D721Med (cell line): ENCODE measurements at regions not wholly inside any gene's neighbourhood (a gene's known extent, or its start where the extent isn't known, plus 50 kb on each side); places are given as distances from the start of the nearest gene placed in this dataset.
A peak's percentile ranks its signal among the peaks of the same experiment; 100 is the strongest.

Experiments used
- DNase-seq: peaks from one replicate; pipeline ENCODE4 v3.0.0; 2011; ENCODE audit warnings: low spot score; ENCODE audit not compliant: insufficient read length
- FAIRE-seq: peaks from 2 replicates; lab custom pipeline; 2011; peaks lifted over from hg19 to GRCh38; lab: Jason Lieb, UNC
- TF ChIP-seq, protein P1 (sequence below): IDR thresholded peaks from 2 replicates; pipeline ENCODE4 v1.5.1; 2012; ENCODE audit warnings: mild to moderate bottlenecking, control low read depth; ENCODE audit not compliant: insufficient read depth; ENCODE audit errors: missing control alignments

DNA sequence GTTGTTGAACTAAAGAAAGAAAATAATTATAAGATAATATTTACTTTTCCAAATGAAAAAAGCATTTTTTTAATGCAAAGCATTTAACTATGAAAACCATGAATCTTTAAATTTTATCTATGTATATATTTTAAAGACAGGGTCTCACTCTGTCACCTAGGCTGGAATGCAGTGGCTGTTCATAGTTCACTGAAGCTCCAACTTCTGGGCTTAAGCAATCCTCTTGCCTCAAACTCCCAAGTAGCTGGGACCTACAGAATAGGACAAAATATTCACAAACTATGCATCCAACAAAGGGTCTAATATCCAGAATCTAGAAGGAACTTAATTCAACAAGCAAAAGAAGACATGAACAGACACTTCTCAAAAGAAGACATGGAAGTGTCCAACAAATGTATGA, 55.9 kb upstream of the ALB start:
- no peak for FAIRE-seq
- no peak for DNase-seq
- TF ChIP-seq, protein P1, sequence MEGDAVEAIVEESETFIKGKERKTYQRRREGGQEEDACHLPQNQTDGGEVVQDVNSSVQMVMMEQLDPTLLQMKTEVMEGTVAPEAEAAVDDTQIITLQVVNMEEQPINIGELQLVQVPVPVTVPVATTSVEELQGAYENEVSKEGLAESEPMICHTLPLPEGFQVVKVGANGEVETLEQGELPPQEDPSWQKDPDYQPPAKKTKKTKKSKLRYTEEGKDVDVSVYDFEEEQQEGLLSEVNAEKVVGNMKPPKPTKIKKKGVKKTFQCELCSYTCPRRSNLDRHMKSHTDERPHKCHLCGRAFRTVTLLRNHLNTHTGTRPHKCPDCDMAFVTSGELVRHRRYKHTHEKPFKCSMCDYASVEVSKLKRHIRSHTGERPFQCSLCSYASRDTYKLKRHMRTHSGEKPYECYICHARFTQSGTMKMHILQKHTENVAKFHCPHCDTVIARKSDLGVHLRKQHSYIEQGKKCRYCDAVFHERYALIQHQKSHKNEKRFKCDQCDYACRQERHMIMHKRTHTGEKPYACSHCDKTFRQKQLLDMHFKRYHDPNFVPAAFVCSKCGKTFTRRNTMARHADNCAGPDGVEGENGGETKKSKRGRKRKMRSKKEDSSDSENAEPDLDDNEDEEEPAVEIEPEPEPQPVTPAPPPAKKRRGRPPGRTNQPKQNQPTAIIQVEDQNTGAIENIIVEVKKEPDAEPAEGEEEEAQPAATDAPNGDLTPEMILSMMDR, result no peak

DNA sequence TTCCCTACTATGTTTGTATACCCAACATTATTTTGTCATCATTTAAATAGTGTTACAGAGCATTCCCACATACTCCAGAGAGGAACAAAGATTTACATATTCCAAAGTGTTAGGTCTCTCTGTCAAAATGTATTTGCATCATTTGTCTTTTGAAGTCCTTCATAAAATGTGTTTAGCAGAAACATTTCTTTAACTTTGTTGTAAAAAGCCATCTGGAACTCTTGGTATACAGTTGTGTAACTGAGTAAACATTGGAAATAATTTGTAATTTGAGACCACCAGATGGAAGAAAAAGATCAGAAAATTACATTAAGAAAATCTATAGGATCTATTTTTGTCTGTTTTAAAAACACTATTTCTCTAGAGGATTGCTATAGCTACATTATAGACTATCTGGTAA, 56.6 kb upstream of the ALB start:
- TF ChIP-seq, protein P1, result no peak
- FAIRE-seq (no peak), DNase-seq (no peak)

DNA sequence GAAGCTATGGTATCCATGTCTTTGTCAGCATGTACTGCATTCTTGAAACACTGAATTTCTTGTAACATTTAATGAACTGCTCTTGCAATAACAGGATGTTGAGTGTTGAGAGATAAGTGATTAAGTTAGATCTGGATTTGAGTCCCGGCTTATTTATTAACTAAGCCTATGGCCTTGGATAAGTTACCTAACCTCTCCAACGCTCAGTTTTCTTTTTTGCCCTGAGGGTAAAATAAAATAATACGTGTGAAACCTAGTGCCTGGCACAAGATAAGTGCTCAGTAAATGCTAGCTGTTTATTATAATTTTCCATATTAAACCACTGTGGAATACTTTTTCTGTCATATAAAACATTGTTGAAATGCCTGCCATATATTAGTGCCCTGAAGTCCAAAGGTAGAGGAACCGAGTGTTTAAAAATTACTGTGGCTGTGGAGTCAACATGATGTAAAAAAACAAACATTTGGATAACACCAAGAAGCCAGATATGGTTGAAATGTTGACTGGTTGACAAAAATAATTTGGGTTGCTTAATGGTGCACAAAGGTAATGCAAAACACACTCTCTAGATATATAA, 58.6 kb upstream of the ALB start:
- DNase-seq (no peak), FAIRE-seq (no peak)
- TF ChIP-seq, protein P1, result no peak

DNA sequence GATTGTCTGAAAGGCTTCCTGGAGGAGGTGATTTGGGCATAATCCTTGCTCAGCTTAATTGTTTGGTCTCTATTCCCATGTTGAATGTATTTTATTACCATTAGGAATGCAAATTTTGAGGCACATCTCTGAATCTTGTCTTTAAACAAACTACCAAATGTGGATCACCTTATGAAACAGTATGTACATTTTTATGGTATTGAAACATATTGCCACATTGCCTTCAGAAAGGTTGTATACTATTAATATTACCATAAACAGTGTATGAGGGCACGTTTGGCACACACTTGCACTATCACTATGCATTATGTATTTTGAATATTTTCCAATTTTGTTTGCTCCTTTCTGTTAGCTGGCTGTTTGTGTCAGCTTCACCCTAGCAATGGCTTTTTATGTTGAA, 60.0 kb upstream of the ALB start:
- FAIRE-seq, result no peak
- TF ChIP-seq, protein P1, result no peak
- no peak for DNase-seq

DNA sequence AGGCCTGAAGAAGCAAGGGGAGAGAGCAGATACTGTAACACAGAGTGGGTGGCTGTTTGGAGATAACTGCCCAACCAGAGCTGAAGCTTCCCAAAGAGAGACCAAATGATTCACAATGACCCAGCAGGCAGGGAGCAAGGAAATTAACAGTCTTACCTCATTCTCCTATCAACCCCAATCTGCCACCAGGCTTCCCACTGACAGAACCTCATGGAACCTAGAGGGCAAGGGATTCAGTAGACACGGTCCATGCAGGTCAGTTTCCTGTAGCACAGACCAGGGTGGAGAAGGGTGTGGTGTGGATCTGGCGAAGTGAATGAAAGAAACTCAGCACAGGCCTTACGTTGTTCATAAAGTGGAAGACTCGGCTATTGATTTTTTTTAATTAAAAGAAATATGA, 60.7 kb upstream of the ALB start:
- FAIRE-seq, result no peak

DNA sequence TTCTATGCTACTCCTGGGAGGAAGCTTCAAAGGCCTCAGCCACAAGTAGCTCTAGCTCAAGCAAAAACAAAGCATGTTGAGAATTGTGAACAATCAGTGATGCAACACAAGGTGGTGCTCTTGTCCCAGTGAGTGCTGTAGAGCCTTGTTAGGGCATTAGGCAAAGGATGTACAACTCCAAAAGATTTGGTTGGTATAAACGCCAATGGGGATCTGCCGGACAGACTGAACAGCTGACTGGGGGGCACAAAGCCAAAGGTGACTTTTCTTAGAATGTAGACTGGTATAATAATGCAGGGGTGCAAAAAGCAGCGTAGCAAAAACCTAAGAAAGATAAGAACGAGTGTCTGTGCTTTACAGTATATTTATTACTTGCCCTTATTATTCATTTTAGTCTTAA, 62.6 kb upstream of the ALB start:
- peak; percentile 88 for FAIRE-seq
- TF ChIP-seq, protein P1, result peak; percentile 73
- DNase-seq, result no peak

More for the DNA sequence above, 60.7 kb upstream of the ALB start:
- no peak for DNase-seq
- TF ChIP-seq, protein P1, result no peak

DNA sequence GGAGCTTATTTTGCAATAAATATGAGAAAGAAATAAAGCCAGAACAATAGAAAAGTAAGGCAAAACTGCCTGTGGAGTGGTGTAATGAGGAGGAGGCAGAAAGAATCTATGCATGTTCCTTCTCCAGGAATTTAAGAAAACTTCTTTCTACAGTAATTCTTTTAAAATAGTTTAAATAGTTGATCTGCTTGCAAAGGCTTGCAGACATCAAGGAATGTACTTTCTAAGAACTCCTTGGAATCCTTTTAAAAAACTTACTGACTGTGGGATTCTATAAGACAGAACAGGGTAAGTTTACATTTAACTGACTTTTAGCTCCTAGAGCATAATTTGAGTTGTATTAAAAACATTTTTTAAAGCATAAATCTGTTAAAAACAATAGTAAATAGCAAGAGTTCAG, 63.2 kb upstream of the ALB start:
- no peak for FAIRE-seq
- DNase-seq, result no peak
- TF ChIP-seq, protein P1, result no peak
